GM23248 (cell line): ENCODE measurements at regions not wholly inside any gene's neighbourhood (a gene's known extent, or its start where the extent isn't known, plus 50 kb on each side); places are given as distances from the start of the nearest gene placed in this dataset.

ENCODE experiments used
- EZH2 ChIP-seq: fragments of 200-600 bp; sonication (generic); IDR thresholded peaks from 2 replicates; pipeline ENCODE4 v1.6.1; 2018; ENCODE audit warnings: antibody characterized with exemption, mild to moderate bottlenecking; ENCODE audit not compliant: insufficient read depth, poor library complexity, severe bottlenecking
- EZH2phosphoT487 ChIP-seq: fragments of 200-600 bp; sonication (generic); IDR thresholded peaks from 2 replicates; pipeline ENCODE4 v1.6.1; 2018; ENCODE audit warnings: antibody characterized with exemption, moderate library complexity, mild to moderate bottlenecking, low read depth; ENCODE audit not compliant: insufficient read depth

DNA sequence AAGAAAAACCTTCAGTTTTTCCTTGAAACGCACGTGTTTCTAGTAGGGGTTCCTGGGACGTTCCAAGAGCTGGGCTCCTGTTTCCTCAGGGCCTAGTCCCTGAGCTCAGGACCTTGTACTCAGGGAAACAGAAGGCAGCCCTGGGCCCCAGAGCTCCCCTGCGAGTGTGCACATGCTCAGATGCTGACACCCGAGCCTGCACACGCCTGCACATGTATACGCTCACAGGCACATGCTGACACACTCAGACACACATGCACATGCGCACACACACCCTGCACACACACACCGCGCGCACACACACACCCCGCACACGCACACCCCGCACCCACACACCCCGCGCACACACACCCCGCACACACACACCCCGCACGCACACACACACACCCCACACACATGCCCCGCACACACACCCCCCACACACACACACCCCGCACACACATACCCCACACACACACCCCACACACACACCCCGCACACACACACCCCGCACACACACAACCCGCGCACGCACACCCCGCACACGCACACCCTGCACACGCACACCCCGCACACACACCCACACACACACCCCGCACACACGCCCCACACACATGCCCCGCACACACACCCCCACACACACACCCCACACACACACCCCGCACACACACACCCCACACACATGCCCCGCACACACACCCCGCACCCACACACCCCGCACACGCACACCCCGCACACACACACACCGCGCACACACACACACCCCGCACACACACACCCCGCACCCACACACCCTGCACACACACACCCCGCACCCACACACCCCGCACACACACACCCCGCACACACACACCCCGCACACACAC is 52.2 kb downstream of the CALML3 start:
- TF ChIP-seq EZH2 (no peak), EZH2phosphoT487 (no peak)
